HEK293T (cell line): ENCODE measurements at regions not wholly inside any gene's neighbourhood (a gene's known extent, or its start where the extent isn't known, plus 50 kb on each side); places are given as distances from the start of the nearest gene placed in this dataset.

Experiments
- CTCF ChIA-PET: fragments of 350-600 bp; formaldehyde crosslinking; extraction: SDS; loops from one replicate; lab custom pipeline; 2021; ENCODE audit warnings: antibody characterized with exemption, inconsistent platforms; lab: Yijun Ruan, JAX
- POLR2A ChIA-PET: fragments of 350-600 bp; formaldehyde crosslinking; extraction: SDS; loops from one replicate; lab custom pipeline; 2020; ENCODE audit warnings: antibody characterized with exemption, inconsistent platforms; lab: Yijun Ruan, JAX
- DNase-seq: peaks from one replicate; pipeline ENCODE4 v3.0.0; 2012; ENCODE audit warnings: mixed read lengths; ENCODE audit errors: extremely low spot score
- ARNT ChIP-seq: fragments of 450-650 bp; IDR thresholded peaks from 2 replicates; pipeline ENCODE4 v1.6.1; 2017; ENCODE audit warnings: mild to moderate bottlenecking
- BHLHE40 ChIP-seq: fragments of 450-650 bp; IDR thresholded peaks from 2 replicates; pipeline ENCODE4 v1.6.1; 2016; ENCODE audit warnings: mild to moderate bottlenecking, moderate library complexity, borderline replicate concordance
- CTBP1 ChIP-seq: fragments of 450-650 bp; IDR thresholded peaks from 2 replicates; pipeline ENCODE4 v1.6.1; 2016; ENCODE audit warnings: borderline replicate concordance
- ELF4 ChIP-seq: fragments of 450-650 bp; IDR thresholded peaks from 2 replicates; pipeline ENCODE4 v1.6.1; 2017; ENCODE audit warnings: antibody characterized with exemption
- FOXA1 ChIP-seq: fragments of 450-650 bp; IDR thresholded peaks from 2 replicates; pipeline ENCODE4 v1.6.1; 2016; ENCODE audit warnings: mild to moderate bottlenecking
- FOXK2 ChIP-seq: fragments of 450-650 bp; IDR thresholded peaks from 2 replicates; pipeline ENCODE4 v1.6.1; 2016; ENCODE audit warnings: mild to moderate bottlenecking
- FOXM1 ChIP-seq: fragments of 450-650 bp; IDR thresholded peaks from 2 replicates; pipeline ENCODE4 v1.6.1; 2017; ENCODE audit warnings: mild to moderate bottlenecking, borderline replicate concordance
- HDGF ChIP-seq: fragments of 450-650 bp; IDR thresholded peaks from 2 replicates; pipeline ENCODE4 v1.6.1; 2017; ENCODE audit warnings: antibody characterized with exemption, borderline replicate concordance
- L3MBTL2 ChIP-seq: fragments of 450-650 bp; conservative IDR thresholded peaks from 2 replicates; pipeline ENCODE4 v1.6.1; 2016; ENCODE audit warnings: mild to moderate bottlenecking
- LEF1 ChIP-seq: fragments of 450-650 bp; IDR thresholded peaks from 2 replicates; pipeline ENCODE4 v1.6.1; 2017; ENCODE audit warnings: mild to moderate bottlenecking, borderline replicate concordance
- NFRKB ChIP-seq: fragments of 450-650 bp; IDR thresholded peaks from 2 replicates; pipeline ENCODE4 v1.6.1; 2016; ENCODE audit warnings: mild to moderate bottlenecking, moderate library complexity
- PKNOX1 ChIP-seq: fragments of 450-650 bp; IDR thresholded peaks from 2 replicates; pipeline ENCODE4 v1.6.1; 2016
- SP1 ChIP-seq: fragments of 450-650 bp; IDR thresholded peaks from 2 replicates; pipeline ENCODE4 v1.6.1; 2017
- SUZ12 ChIP-seq: fragments of 450-650 bp; IDR thresholded peaks from 2 replicates; pipeline ENCODE4 v1.6.1; 2016; ENCODE audit warnings: mild to moderate bottlenecking
- TARDBP ChIP-seq: fragments of 450-650 bp; IDR thresholded peaks from 2 replicates; pipeline ENCODE4 v1.6.1; 2016
- ZNF384 ChIP-seq: fragments of 450-650 bp; IDR thresholded peaks from 2 replicates; pipeline ENCODE4 v1.6.1; 2016

DNA sequence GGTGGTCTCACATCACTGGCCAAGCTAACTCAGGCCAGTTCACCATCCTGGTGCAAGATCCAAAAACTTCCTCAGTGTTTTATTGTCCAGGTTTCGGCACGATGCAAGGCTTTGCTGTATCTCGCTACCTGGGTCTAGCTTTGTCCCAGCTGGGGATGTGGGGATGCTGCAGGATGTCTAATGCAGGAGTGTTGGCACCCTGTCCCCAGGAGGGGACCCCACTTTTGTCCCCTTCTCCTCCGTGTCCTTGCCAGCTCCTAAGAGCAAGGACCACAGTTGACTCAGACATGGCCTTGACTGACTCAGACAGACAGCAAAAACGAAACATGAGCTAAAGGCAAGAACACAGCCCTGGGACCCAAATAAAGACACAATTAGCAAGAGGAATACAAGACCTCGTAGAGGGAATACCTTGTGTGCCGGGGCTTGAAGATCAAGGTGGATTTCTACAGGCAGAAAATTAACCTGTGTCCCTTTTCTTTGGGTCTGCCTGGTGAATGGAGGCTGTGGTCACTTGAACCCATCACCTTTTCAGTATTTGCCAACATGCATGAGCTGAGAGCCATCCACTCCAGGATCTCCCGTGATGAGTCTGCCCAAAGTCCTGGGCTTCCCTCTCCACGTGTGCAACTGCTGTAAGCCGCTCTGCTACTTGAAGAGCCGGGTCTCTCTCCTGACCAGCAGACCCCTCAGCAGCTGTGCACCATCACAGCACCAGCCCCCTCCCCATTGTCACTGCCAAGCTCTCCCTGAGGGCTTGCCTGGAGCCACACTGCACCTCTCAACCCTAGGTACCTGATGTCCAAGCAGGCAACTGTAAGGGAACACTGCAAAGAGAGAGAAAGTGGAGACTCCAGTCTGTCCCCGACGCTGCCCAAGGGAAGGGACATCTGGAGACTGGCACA lies 149.5 kb upstream of the ZNF507 start:
- ChIA-PET CTCF (interaction anchor here (0.6 kb wide), 1 partner anchor 366 kb away, joined by 3 read pairs; no protein-coding TSS in a partner anchor), POLR2A (no interaction called here)
- no peak for DNase-seq
- TF ChIP-seq ARNT (no peak), PKNOX1 (no peak), HDGF (no peak), NFRKB (no peak), L3MBTL2 (no peak), SUZ12 (no peak), FOXA1 (no peak), FOXM1 (no peak), BHLHE40 (no peak), ELF4 (no peak), ZNF384 (no peak)

DNA sequence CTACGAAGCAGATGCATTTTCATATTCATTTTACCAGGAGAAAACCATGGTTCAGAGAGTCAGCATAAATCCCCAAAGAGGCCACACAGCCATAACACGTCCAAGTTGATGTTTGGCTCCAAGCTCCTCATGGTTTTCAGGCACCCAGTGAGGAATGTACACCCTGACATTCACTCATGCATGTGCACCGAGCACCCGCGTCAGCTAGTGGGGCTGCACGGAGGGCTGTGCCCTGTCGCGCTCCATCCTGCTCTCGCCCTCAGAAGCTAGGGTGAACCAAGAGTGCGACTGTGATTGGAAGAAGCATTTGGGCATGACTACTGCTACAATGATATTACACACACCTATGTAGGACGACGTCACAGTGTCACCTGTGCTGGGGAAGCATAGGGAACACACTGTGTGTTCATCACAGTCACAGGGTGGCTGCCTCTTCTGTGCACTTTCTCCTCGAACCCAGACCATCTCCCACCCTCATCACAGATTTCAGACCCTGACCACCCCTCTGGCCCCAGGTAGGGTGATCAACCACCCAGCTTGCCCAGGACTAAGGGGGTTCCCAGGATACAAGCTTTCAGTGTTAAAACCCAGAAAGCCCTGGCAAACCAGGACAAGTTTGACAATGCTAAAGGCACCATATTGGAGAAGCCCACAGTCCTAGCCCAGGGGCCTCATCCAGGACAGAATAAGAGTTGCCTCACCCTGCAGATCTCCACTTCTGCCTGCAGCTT lies 148.6 kb upstream of the ZNF507 start:
- DNase-seq, result no peak
- ChIA-PET CTCF (interaction anchor here (0.6 to 0.7 kb wide), 2 partner anchors 365 to 420 kb away, joined by 3 to 8 read pairs; no protein-coding TSS in a partner anchor), POLR2A (no interaction called here)
- no peak for TF ChIP-seq HDGF
- TF ChIP-seq CTBP1, result no peak
- TF ChIP-seq ARNT, result no peak
- TF ChIP-seq SUZ12, result no peak

DNA sequence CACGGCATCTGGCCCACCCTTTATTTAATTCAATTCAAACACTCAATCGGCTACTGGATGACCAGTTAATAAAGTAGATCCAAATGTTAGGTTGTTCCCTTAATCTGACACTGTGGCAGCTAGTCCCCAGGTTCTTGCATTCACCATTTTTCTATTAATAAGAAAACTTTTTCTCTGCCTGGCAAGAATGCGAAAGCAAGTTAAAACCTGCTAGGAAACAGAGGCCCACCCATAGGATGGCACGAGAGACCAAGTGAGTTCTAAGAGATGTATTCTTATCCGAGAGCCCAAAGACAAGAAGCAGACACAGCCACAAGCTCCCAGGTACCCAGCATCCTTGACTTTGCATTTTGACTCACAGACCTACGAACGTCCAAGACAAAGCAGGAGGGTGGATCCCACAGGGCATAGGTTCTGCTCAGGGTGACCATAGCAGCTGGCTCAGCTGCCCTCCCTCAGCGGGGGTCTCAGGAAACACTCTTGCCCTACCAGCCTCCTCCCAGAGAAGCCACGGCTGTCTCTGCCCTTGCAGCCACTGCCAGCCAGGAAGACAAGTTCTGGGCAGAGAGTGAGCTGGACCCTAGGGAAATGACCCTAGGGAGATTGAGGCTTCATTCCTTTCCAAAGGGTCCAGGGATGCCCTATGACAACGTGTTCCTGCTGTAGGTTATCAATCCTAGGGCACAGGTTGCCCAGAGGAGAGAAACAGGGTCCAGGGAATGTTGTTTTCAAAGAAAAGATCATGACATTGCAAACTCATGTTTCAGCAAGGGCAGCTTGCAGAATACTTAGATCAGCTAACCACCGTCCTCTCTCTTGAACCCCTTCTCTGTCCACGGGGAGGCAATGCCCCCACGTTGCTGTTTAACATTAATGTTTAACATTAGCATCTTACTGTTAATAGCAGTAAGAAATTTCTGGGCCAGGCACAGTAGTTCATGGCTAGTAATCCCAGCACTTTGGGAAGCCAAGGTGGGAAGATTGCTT lies 147.2 kb upstream of the ZNF507 start:
- no peak for TF ChIP-seq CTBP1
- ChIA-PET CTCF (interaction anchor here (0.7 kb wide), 1 partner anchor 25 kb away, joined by 3 read pairs; no protein-coding TSS in a partner anchor), POLR2A (no interaction called here)
- no peak for DNase-seq

DNA sequence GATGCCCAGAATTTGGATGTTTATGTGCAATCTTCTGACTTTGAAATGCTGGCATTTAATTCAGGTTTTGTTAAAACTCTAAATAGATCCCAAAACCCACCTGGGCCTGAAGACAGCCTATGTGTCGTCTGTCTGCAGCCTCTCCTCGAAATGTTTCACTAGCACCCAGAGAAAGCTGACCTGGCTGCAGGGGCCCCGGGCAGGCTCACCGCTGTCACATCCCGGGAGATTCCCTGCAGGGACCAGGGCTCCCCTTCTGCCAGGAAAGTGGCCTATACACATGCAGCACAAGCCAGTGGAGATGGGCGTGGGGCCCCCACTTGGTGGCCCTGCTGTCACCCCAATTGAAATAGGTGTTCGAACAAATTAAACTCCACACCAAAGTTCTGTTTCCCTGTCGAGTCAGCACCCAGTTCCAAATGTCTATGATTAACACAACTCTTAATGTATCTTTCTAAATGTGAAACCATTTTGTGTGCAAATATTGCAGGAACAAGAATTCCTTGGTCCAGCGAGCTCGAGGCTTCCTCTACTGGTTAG lies 145.8 kb upstream of the ZNF507 start:
- DNase-seq, result no peak
- TF ChIP-seq FOXM1, result no peak
- no peak for TF ChIP-seq ELF4
- TF ChIP-seq FOXA1, result no peak
- no peak for TF ChIP-seq FOXK2
- TF ChIP-seq ZNF384, result no peak
- TF ChIP-seq SP1, result no peak
- no peak for TF ChIP-seq SUZ12
- TF ChIP-seq HDGF, result no peak
- no peak for TF ChIP-seq NFRKB
- TF ChIP-seq PKNOX1, result no peak
- no peak for TF ChIP-seq ARNT
- POLR2A ChIA-PET, result no interaction called here
- CTCF ChIA-PET, result interaction anchor here (0.5 kb wide), 1 partner anchor 1493 kb away, joined by 5 read pairs; no protein-coding TSS in a partner anchor

DNA sequence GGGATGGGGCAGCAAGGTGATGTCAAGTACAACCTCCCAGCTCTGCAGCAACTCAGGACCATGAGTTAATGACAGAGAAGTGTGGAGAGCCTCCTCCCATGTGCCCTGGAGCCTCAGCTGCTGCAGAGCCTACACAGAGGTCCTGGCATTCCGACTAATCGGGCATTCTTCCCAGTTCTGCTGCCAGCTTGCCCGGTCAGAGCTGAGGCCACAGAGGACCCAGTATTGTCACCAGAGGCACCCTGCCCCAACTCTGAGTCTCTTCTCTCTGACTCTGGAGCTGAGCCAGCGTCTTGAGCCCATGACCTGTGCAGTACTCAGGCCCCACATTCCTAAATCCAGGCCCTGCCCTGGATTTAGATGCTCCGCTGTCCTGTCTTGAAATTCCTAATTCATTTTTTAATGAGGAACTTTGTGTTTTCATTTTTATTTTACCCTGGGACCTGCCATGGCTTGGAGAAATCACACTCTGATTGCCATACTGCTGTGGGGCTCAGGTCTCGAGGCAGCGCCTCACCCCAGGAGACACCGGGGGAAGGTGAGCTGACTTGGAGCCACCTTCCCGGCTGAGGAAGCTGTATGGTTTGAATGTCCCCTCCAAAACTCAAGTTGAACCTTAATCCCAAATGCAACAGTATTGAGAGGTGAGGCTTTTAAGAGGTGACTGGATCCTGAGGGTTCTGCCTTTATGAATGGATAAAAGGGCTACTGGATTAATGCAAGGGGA lies 144.9 kb upstream of the ZNF507 start:
- DNase-seq, result no peak
- ChIA-PET POLR2A (no interaction called here), CTCF (no interaction called here)
- TF ChIP-seq TARDBP, result no peak
- no peak for TF ChIP-seq PKNOX1
- TF ChIP-seq FOXK2, result no peak
- TF ChIP-seq BHLHE40, result no peak
- no peak for TF ChIP-seq FOXM1
- TF ChIP-seq ARNT, result no peak
- no peak for TF ChIP-seq ELF4
- TF ChIP-seq L3MBTL2, result no peak
- TF ChIP-seq CTBP1, result no peak
- TF ChIP-seq SP1, result no peak
- no peak for TF ChIP-seq FOXA1
- no peak for TF ChIP-seq NFRKB
- no peak for TF ChIP-seq LEF1
- no peak for TF ChIP-seq ZNF384
- no peak for TF ChIP-seq SUZ12
- TF ChIP-seq HDGF, result no peak
